PC-9 (cell line): ENCODE measurements at regions not wholly inside any gene's neighbourhood (a gene's known extent, or its start where the extent isn't known, plus 50 kb on each side); places are given as distances from the start of the nearest gene placed in this dataset.

Experiments
- BruUV-seq: library from RNA; stranded (reverse); fragments of 400-500 nt; replicated peaks from 2 replicates; lab custom pipeline; 2021; lab: Mats Ljungman, UMichigan
- CTCF ChIA-PET: fragments of 300-600 bp; sonication (Branson Sonifier 250); formaldehyde crosslinking; loops from one replicate; lab custom pipeline; 2022; ENCODE audit warnings: antibody characterized with exemption; lab: Charles Lee
- POLR2A ChIA-PET: fragments of 300-600 bp; sonication (Branson Sonifier 250); formaldehyde crosslinking; loops from one replicate; lab custom pipeline; 2022; ENCODE audit warnings: antibody characterized with exemption; ENCODE audit not compliant: unreplicated experiment; lab: Charles Lee
- DNase-seq, 2 experiments: peaks; one replicate each; pipeline versions ENCODE4 v3.0.0 to v3.0.0-alpha.2; 2015 to 2022; ENCODE audit warnings: mixed read lengths in 1 of 2
- H2AFZ ChIP-seq: fragments of 200-600 bp; sonication (generic); 2 replicates; pipeline ENCODE4 v1.8.1; 2017; ENCODE audit warnings: antibody characterized with exemption
- H3F3A ChIP-seq: fragments of 200-600 bp; sonication (generic); 2 replicates; pipeline ENCODE4 v1.8.1; 2017; ENCODE audit warnings: antibody characterized with exemption, mild to moderate bottlenecking, low read depth; ENCODE audit not compliant: insufficient read depth
- H3K27ac ChIP-seq: fragments of 200-600 bp; sonication (generic); 2 replicates; pipeline ENCODE4 v1.6.1; 2016; ENCODE audit warnings: mixed run types
- H3K27me3 ChIP-seq: fragments of 200-600 bp; sonication (generic); 2 replicates; pipeline ENCODE4 v1.6.1; 2016; ENCODE audit warnings: low read depth, mixed run types; ENCODE audit not compliant: insufficient read depth
- H3K36me3 ChIP-seq: fragments of 200-600 bp; sonication (generic); 2 replicates; pipeline ENCODE4 v1.6.1; 2016; ENCODE audit warnings: low read depth, mixed run types
- H3K4me1 ChIP-seq: fragments of 200-600 bp; sonication (generic); replicated peaks from 2 replicates; pipeline ENCODE4 v1.6.1; 2016; ENCODE audit warnings: mixed run types; ENCODE audit not compliant: insufficient read depth
- H3K4me2 ChIP-seq: fragments of 200-600 bp; sonication (generic); 2 replicates; pipeline ENCODE4 v1.6.1; 2017; ENCODE audit warnings: mixed run types
- H3K4me3 ChIP-seq: fragments of 200-600 bp; sonication (generic); 2 replicates; pipeline ENCODE4 v1.6.1; 2016; ENCODE audit warnings: mixed run types
- H3K79me2 ChIP-seq: fragments of 200-600 bp; sonication (generic); 2 replicates; pipeline ENCODE4 v1.6.1; 2017; ENCODE audit warnings: low read depth, mixed run types
- H3K9me2 ChIP-seq: fragments of 200-600 bp; sonication (generic); 2 replicates; pipeline ENCODE4 v1.8.1; 2017; ENCODE audit warnings: mild to moderate bottlenecking; ENCODE audit not compliant: insufficient read depth
- H3K9me3 ChIP-seq: fragments of 200-600 bp; sonication (generic); 2 replicates; pipeline ENCODE4 v1.8.1; 2016; ENCODE audit warnings: low read depth; ENCODE audit not compliant: insufficient read depth
- H4K20me1 ChIP-seq: fragments of 200-600 bp; sonication (generic); 2 replicates; pipeline ENCODE4 v1.8.1; 2017; ENCODE audit not compliant: insufficient read depth
- CTCF ChIP-seq: fragments of 200-600 bp; sonication (generic); conservative IDR thresholded peaks from 2 replicates; pipeline ENCODE4 v1.6.1; 2017; ENCODE audit warnings: mixed run types, antibody characterized with exemption, mild to moderate bottlenecking, moderate library complexity
- EZH2 ChIP-seq: fragments of 200-600 bp; sonication (generic); IDR thresholded peaks from 2 replicates; pipeline ENCODE4 v1.8.0; 2017; ENCODE audit warnings: antibody characterized with exemption, low read depth
- intact Hi-C: fragments of 100-400 bp; cut with micrococcal nuclease; formaldehyde crosslinking; loops from one replicate; pipeline ENCODE4 v1.10.0; 2022; ENCODE audit not compliant: unreplicated experiment

- intact Hi-C loops: no loop called here
- ChIA-PET POLR2A (no interaction called here), CTCF (no interaction called here)
- H3K9me2 ChIP-seq: no peaks in the 10 kb centered on the region
- H3K79me2 ChIP-seq: no peaks in the 10 kb centered on the region
- H3K27ac ChIP-seq: no peak overlapping the region
- no peak for DNase-seq
- no peaks in the 10 kb centered on the region for H3K36me3 ChIP-seq
- TF ChIP-seq CTCF (no peak), EZH2 (no peak)
- no peaks in the 10 kb centered on the region for H3K4me1 ChIP-seq
- H3K27me3 ChIP-seq: no peaks in the 10 kb centered on the region
- no peak overlapping the region for H3K4me2 ChIP-seq
- H3K4me3 ChIP-seq: no peak overlapping the region
- H3F3A ChIP-seq: no peaks in the 10 kb centered on the region
- H4K20me1 ChIP-seq: no peaks in the 10 kb centered on the region
- H3K9me3 ChIP-seq: no peaks in the 10 kb centered on the region
- no TSS peak for BruUV-seq
- no peak overlapping the region for H2AFZ ChIP-seq
These were observed 77.3 kb upstream of the PHF21A start for GRCh38 chr11:46198245-46199240.

DNA sequence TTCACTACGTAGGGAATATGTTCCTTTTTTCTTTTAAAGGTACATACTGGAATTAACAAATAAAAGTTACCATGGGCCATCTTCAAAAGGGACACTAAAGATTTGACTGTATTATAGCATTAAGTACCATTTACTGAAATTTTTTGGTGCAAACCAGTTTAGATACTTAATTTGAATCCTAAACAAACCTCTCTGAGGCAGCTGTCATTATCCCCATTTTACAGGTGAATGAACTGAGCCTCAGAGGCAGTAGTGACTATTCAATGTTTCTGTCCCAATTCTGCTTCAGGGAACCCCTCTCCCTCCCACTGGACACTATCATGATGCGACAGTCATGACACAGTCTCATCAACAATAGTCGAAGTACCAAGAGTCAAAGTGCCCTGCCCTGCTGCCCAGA lies 76.2 kb upstream of the PHF21A start:
- Histone ChIP-seq H3K79me2 (no peaks in the 10 kb centered on the region), H2AFZ (no peak overlapping the region), H3K4me2 (no peak overlapping the region), H3K9me2 (no peaks in the 10 kb centered on the region), H4K20me1 (no peaks in the 10 kb centered on the region), H3F3A (no peaks in the 10 kb centered on the region), H3K9me3 (no peaks in the 10 kb centered on the region), H3K4me3 (no peak overlapping the region), H3K27ac (no peak overlapping the region), H3K36me3 (no peaks in the 10 kb centered on the region), H3K27me3 (no peaks in the 10 kb centered on the region), H3K4me1 (no peaks in the 10 kb centered on the region)
- no peak for DNase-seq
- ChIA-PET POLR2A (interaction anchor here (0.6 kb wide), 1 partner anchor 496 kb away, joined by 3 read pairs; no protein-coding TSS in a partner anchor), CTCF (no interaction called here)
- intact Hi-C loops: no loop called here
- no TSS peak for BruUV-seq
- TF ChIP-seq CTCF: no peak
- TF ChIP-seq EZH2: no peak

- Histone ChIP-seq H3F3A (peaks cover 19% of the 10 kb centered on the region), H3K4me2 (no peak overlapping the region), H3K79me2 (no peaks in the 10 kb centered on the region), H4K20me1 (no peaks in the 10 kb centered on the region), H3K36me3 (no peaks in the 10 kb centered on the region), H3K9me3 (no peaks in the 10 kb centered on the region), H3K9me2 (no peaks in the 10 kb centered on the region), H3K27ac (no peak overlapping the region), H3K27me3 (no peaks in the 10 kb centered on the region), H3K4me3 (no peak overlapping the region), H2AFZ (no peak overlapping the region), H3K4me1 (peaks cover 23% of the 10 kb centered on the region)
- DNase-seq: no peak
- intact Hi-C loops: no loop called here
- POLR2A ChIA-PET: interaction anchor here (0.6 kb wide), 1 partner anchor 14 kb away, joined by 21 read pairs; no protein-coding TSS in a partner anchor
- no peak for TF ChIP-seq EZH2
- TF ChIP-seq CTCF: no peak
- CTCF ChIA-PET: no interaction called here
- BruUV-seq: no TSS peak
These were observed 66.8 kb upstream of the PHF21A start for GRCh38 chr11:46188017-46188416.
